ENCODE measurements at regions not wholly inside any gene's neighbourhood (a gene's known extent, or its start where the extent isn't known, plus 50 kb on each side); places are given as distances from the start of the nearest gene placed in this dataset.
"Not testable (repeated sequence)": the region's sequence is repeated elsewhere in the genome, so short reads cannot be mapped to it uniquely, and the experiment has no call there.

GRCh38 chr3:5480190-5480589 lies 292.7 kb downstream of the EDEM1 start:
- no peak for ATAC-seq

- ATAC-seq = no peak
These were observed 297.9 kb downstream of the EDEM1 start for GRCh38 chr3:5485427-5485826.

GRCh38 chr3:5488771-5489170 lies 301.3 kb downstream of the EDEM1 start:
- no peak for ATAC-seq

- no peak for ATAC-seq
These were observed 302.0 kb downstream of the EDEM1 start for GRCh38 chr3:5489536-5489935.

GRCh38 chr3:5494905-5495519 lies 307.5 kb downstream of the EDEM1 start:
- no peak for ATAC-seq

GRCh38 chr3:5497497-5497896 lies 310.0 kb downstream of the EDEM1 start:
- ATAC-seq = no peak

- no peak for ATAC-seq
These were observed 311.5 kb downstream of the EDEM1 start for GRCh38 chr3:5498981-5499380.

- no peak for ATAC-seq
These were observed 311.9 kb downstream of the EDEM1 start for GRCh38 chr3:5499404-5499803.

GRCh38 chr3:5503136-5503535 lies 315.6 kb downstream of the EDEM1 start:
- no peak for ATAC-seq

GRCh38 chr3:5504135-5504534 lies 316.6 kb downstream of the EDEM1 start:
- ATAC-seq = no peak

- no peak for ATAC-seq
These were observed 317.7 kb downstream of the EDEM1 start for GRCh38 chr3:5505163-5505562.

GRCh38 chr3:5505997-5506396 lies 318.5 kb downstream of the EDEM1 start:
- no peak for ATAC-seq

- ATAC-seq = not testable (repeated sequence)
These were observed 321.4 kb downstream of the EDEM1 start for GRCh38 chr3:5508860-5509259.

- ATAC-seq = no peak
These were observed 322.8 kb downstream of the EDEM1 start for GRCh38 chr3:5510300-5510699.

- ATAC-seq = no peak
These were observed 330.4 kb downstream of the EDEM1 start for GRCh38 chr3:5517921-5518320.

GRCh38 chr3:5520237-5520636 lies 332.7 kb downstream of the EDEM1 start:
- no peak for ATAC-seq

- ATAC-seq = no peak
These were observed 335.6 kb downstream of the EDEM1 start for GRCh38 chr3:5523125-5523524.

- ATAC-seq = no peak
These were observed 343.5 kb downstream of the EDEM1 start for GRCh38 chr3:5531039-5531438.

- ATAC-seq = no peak
These were observed 344.3 kb downstream of the EDEM1 start for GRCh38 chr3:5531741-5532290.

GRCh38 chr3:5540532-5540931 lies 353.0 kb downstream of the EDEM1 start:
- ATAC-seq = no peak

GRCh38 chr3:5542472-5542871 lies 355.0 kb downstream of the EDEM1 start:
- no peak for ATAC-seq

- no peak for ATAC-seq
These were observed 355.5 kb downstream of the EDEM1 start for GRCh38 chr3:5543047-5543446.

- no peak for ATAC-seq
These were observed 358.2 kb downstream of the EDEM1 start for GRCh38 chr3:5545719-5546118.

GRCh38 chr3:5553203-5553602 lies 365.7 kb downstream of the EDEM1 start:
- ATAC-seq = no peak

GRCh38 chr3:5554245-5554747 lies 366.8 kb downstream of the EDEM1 start:
- ATAC-seq = no peak

All from esophagus mucosa (tissue), 1 donor.